Duodenal mucosa (tissue), 2 donors: ENCODE measurements at regions not wholly inside any gene's neighbourhood (a gene's known extent, or its start where the extent isn't known, plus 50 kb on each side); places are given as distances from the start of the nearest gene placed in this dataset.
"Not testable (repeated sequence)": the region's sequence is repeated elsewhere in the genome, so short reads cannot be mapped to it uniquely, and the experiment has no call there.

ENCODE experiments used
- H3K27ac ChIP-seq: one replicate; pipeline ENCODE4 v1.7.0; 2013; ENCODE audit warnings: low read depth, low read length
- H3K27me3 ChIP-seq, 2 donors: one replicate each; pipeline ENCODE4 v1.7.0; 2013; ENCODE audit warnings: low read length in 2 of 2, control low read depth in 1 of 2; ENCODE audit not compliant: insufficient read depth in 2 of 2, control insufficient read depth in 1 of 2
- H3K36me3 ChIP-seq, 2 donors: one replicate each; pipeline ENCODE4 v1.7.0; 2013; ENCODE audit warnings: low read length in 2 of 2, control low read depth in 1 of 2; ENCODE audit not compliant: insufficient read depth in 2 of 2, control insufficient read depth in 1 of 2
- H3K4me1 ChIP-seq, 2 donors: one replicate each; pipeline ENCODE4 v1.7.0; 2013; ENCODE audit warnings: low read length in 2 of 2, control low read depth in 1 of 2; ENCODE audit not compliant: insufficient read depth in 2 of 2, control insufficient read depth in 1 of 2
- H3K4me3 ChIP-seq, 2 donors: one replicate each; pipeline ENCODE4 v1.7.0; 2013; ENCODE audit warnings: low read length in 2 of 2, low read depth in 1 of 2
- H3K9ac ChIP-seq, 2 donors: one replicate each; pipeline ENCODE4 v1.7.0; 2013; ENCODE audit warnings: low read length in 2 of 2, low read depth in 1 of 2
- H3K9me3 ChIP-seq, 2 donors: one replicate each; pipeline ENCODE4 v1.7.0; 2013; ENCODE audit warnings: low read length in 2 of 2, control low read depth in 1 of 2; ENCODE audit not compliant: control insufficient read depth in 1 of 2

- not testable (repeated sequence) for H3K27me3 ChIP-seq, H3K9ac ChIP-seq, H3K36me3 ChIP-seq, H3K9me3 ChIP-seq, H3K27ac ChIP-seq, H3K4me1 ChIP-seq, H3K4me3 ChIP-seq
These were observed 366.0 kb upstream of the SFSWAP start for GRCh38 chr12:131344715-131345520.

GRCh38 chr12:131345521-131346436 is 365.1 kb upstream of the SFSWAP start:
- H3K9me3 ChIP-seq = no peaks in the 10 kb centered on the region
- H3K36me3 ChIP-seq = no peaks in the 10 kb centered on the region
- H3K9ac ChIP-seq = no peak overlapping the region
- no peaks in the 10 kb centered on the region for H3K4me1 ChIP-seq
- peaks cover 0 to 6% of the 10 kb centered on the region in 2 donors for H3K27me3 ChIP-seq
- H3K27ac ChIP-seq = no peak overlapping the region
- H3K4me3 ChIP-seq = no peak overlapping the region

GRCh38 chr12:131346555-131347344 is 364.1 kb upstream of the SFSWAP start:
- Histone ChIP-seq H3K9ac (no peak overlapping the region), H3K4me1 (no peaks in the 10 kb centered on the region), H3K4me3 (no peak overlapping the region), H3K27ac (no peak overlapping the region), H3K36me3 (no peaks in the 10 kb centered on the region), H3K9me3 (no peaks in the 10 kb centered on the region), H3K27me3 (peaks cover 0 to 6% of the 10 kb centered on the region in 2 donors)

DNA sequence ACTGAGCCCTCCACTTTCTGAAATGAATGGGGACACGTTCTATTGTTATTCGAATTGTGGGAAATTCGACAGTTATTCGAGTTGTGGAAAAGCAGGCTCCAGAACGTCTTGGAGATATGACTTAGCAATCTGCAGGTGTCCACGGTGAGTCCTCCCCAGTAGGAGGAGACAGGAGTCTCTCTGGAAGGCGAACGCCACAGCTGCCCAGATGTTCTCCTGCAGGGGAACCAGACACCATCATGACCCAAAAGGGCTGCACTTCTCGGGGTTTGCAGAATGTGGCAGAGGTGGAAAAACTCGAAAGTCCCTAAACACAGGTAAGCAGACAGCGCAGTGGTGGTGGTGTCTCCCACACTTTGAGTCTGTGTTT is 363.6 kb upstream of the SFSWAP start:
- Histone ChIP-seq H3K4me1 (no peaks in the 10 kb centered on the region), H3K27ac (no peak overlapping the region), H3K27me3 (peaks cover 0 to 6% of the 10 kb centered on the region in 2 donors), H3K4me3 (no peak overlapping the region), H3K36me3 (no peaks in the 10 kb centered on the region), H3K9ac (no peak overlapping the region), H3K9me3 (no peaks in the 10 kb centered on the region)

DNA sequence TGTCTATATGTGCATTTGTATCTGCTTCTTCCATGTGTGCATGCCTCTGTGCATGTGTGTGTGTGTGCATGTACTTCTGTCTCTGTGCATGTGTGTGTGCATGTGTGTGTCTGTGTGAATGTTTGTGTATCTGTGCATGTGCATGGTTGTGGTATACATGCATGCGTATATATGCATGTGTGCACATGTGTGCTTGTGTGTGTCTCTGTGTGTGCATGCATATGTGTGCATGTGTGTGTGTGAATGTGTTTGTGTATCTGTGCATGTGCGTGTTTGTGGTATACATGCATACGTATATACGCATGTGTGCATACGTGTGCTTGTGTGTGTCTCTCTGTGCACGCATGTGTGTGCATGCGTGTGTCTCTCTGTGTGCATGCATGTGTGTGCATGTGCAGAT is 363.2 kb upstream of the SFSWAP start:
- Histone ChIP-seq H3K36me3 (no peaks in the 10 kb centered on the region), H3K9me3 (no peaks in the 10 kb centered on the region), H3K4me3 (no peak overlapping the region), H3K4me1 (no peaks in the 10 kb centered on the region), H3K27ac (no peak overlapping the region), H3K27me3 (peaks cover 0 to 9% of the 10 kb centered on the region in 2 donors), H3K9ac (no peak overlapping the region)

GRCh38 chr12:131348231-131348630 is 362.7 kb upstream of the SFSWAP start:
- no peak overlapping the region for H3K9ac ChIP-seq
- H3K36me3 ChIP-seq = no peaks in the 10 kb centered on the region
- H3K9me3 ChIP-seq = no peaks in the 10 kb centered on the region
- H3K27me3 ChIP-seq = peaks cover 0 to 10% of the 10 kb centered on the region in 2 donors
- H3K27ac ChIP-seq = no peak overlapping the region
- no peaks in the 10 kb centered on the region for H3K4me1 ChIP-seq
- H3K4me3 ChIP-seq = no peak overlapping the region

- Histone ChIP-seq H3K27ac (no peak overlapping the region), H3K4me1 (no peaks in the 10 kb centered on the region), H3K9me3 (no peaks in the 10 kb centered on the region), H3K36me3 (no peaks in the 10 kb centered on the region), H3K27me3 (peaks cover 0 to 10% of the 10 kb centered on the region in 2 donors), H3K9ac (no peak overlapping the region), H3K4me3 (no peak overlapping the region)
These were observed 362.2 kb upstream of the SFSWAP start for GRCh38 chr12:131348646-131349045.

DNA sequence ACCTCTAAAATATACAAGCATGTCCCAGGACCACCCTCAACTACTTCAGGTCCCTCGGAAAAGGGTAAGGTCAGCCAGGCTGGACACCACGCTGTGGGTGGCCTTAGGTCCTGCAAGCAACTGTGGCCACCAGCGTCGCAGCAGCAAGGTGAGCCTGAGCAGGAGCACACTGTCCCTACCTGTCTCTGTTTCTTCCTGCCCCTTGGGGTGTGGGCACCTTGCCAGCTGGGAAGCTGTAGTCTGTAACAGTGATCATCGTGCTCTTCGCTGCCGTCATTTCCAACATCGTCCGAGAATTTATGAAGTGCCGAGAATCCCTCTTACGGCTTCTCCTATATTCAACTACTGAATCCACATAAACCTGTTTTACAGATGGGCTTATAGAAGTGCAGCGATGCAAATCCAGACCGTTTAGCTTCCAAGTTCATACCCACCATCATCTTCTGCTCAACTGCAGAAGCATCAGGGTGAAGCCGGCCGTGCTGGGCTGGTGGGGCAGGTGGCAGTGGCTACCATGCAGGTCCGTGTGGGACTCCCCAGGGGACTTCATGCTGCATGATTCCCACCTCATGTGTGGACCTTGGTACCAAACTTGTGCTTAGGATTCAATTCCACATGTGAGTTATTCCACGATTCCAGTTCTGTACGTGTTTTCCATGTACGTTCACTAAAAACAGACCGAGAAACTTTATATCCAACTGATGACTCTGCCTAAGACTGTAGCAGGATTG is 361.3 kb upstream of the SFSWAP start:
- H3K27ac ChIP-seq = no peak overlapping the region
- H3K9me3 ChIP-seq = no peaks in the 10 kb centered on the region
- peaks cover 0 to 10% of the 10 kb centered on the region in 2 donors for H3K27me3 ChIP-seq
- H3K4me3 ChIP-seq = no peak overlapping the region
- no peaks in the 10 kb centered on the region for H3K36me3 ChIP-seq
- H3K4me1 ChIP-seq = no peaks in the 10 kb centered on the region
- no peak overlapping the region for H3K9ac ChIP-seq

DNA sequence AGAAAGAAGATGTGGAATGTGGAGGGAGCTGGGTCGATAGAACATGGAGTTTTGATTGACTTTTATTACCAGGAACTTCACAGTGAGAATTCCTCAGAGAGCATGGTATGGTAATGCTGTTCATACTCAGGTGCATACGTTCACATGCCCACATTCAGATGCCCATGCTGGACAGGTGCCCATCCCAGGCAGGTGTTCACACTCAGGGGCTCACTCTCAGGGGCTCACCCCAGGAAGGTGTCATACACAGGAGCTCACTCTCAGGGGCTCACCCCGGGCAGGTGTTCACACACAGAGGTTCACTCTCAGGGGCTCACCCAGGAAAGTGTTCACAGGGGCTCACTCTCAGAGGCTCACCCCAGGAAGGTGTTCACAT is 360.0 kb upstream of the SFSWAP start:
- H3K36me3 ChIP-seq = no peaks in the 10 kb centered on the region
- H3K4me3 ChIP-seq = no peak overlapping the region
- no peak overlapping the region for H3K9ac ChIP-seq
- peaks cover 0 to 10% of the 10 kb centered on the region in 2 donors for H3K27me3 ChIP-seq
- no peaks in the 10 kb centered on the region for H3K4me1 ChIP-seq
- H3K9me3 ChIP-seq = no peaks in the 10 kb centered on the region
- no peak overlapping the region for H3K27ac ChIP-seq
